Erythroblast (primary cell): ENCODE measurements at regions not wholly inside any gene's neighbourhood (a gene's known extent, or its start where the extent isn't known, plus 50 kb on each side); places are given as distances from the start of the nearest gene placed in this dataset.

Experiments used
- DNase-seq, 2 experiments: peaks; one replicate each; lab custom pipeline; 2025; lab: John Stamatoyannopoulos, UW
- GATA1 ChIP-seq: IDR thresholded peaks from 2 replicates; pipeline ENCODE4 v1.6.1; 2011; ENCODE audit warnings: low read depth, mild to moderate bottlenecking, control low read depth, low read length, moderate library complexity
- POLR2A ChIP-seq: IDR thresholded peaks from 2 replicates; pipeline ENCODE4 v1.6.1; 2011; ENCODE audit warnings: mild to moderate bottlenecking, low read length

DNA sequence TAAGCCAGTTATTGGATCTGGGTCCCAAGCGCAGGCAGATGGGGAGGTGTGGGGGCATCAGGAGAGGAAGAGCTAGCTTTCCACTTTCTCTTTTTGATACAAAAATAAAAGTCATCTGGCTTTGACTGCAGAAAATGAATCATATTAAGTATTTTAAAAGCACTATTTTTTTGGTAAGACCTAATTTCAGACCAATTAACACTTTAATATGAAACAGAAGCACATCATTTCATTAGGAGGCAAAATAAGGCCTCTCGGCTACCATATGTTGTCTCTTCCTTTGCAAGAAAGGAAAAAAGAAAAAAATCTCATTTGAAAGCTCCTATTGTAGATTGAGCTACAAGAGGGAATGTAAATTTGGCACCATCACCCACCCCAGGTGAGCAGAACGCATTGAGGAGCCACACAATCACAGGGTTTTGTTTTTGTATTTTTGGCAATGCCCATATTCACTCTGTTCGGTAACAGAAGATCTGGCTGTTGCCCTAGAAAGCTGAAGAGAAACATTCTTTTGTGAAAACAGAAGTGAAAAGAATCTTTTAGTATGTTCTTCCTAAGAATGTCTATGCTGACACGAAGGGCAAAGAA lies 390.7 kb upstream of the ETAA1 start:
- DNase-seq, result no peak
- TF ChIP-seq POLR2A (no peak), GATA1 (no peak)

DNA sequence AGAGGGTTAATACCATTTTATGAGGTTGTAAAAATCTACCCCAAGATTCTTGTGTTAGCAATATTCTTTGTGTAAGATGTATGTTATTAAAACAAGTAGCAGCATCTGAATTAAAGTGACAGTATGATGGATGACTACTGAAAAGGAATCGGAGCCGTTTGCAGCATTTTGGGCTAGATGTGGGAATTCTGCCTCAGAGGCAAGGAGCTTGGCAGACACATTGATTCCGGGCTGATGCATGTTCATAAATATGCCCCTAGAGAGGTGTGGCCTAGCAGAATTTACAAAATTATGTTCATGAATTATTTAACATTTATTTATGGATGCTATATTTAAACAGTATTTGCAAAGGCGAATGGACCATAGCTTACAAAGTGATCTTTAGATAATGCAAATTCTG lies 389.0 kb upstream of the ETAA1 start:
- TF ChIP-seq GATA1 (no peak), POLR2A (no peak)
- no peak for DNase-seq

DNA sequence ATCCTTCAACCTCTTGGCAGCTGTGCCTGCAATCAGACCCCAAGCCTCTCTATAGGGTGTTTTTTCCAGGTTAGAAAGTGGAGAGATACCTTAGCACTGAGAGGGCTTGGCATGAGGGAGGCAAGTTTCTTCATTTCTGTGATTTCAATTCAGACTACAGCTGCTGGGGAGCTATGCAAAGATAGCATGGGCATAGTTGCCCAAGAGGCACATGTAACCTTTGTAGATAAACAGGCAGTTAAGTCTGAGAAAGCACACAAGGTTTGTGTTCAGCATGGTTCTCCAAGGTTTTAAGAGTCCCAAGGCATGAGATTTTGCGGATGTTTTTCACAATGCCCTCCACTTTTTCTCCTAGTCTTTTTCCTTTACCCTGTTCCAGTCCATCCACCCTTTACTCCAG lies 385.0 kb upstream of the ETAA1 start:
- no peak for TF ChIP-seq GATA1
- TF ChIP-seq POLR2A, result no peak
- DNase-seq, result no peak

DNA sequence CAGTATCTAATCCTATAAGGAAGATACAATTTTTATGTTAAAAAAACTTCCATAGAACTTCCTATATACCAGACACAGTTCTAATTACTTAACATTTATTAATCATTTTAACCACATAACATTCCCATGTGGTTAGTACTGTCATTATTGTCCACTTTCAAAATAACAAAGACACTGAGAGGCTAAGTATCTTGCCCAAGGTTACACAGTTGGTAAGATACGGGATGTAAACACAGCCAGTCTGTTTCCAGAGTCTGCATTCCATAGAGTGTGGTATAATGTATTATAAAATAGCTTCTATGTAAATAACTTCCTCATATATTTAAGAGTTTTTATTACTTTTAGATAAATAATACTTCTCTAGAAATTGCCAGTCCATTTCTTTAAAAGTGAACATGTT lies 383.3 kb upstream of the ETAA1 start:
- no peak for DNase-seq
- TF ChIP-seq GATA1, result no peak
- no peak for TF ChIP-seq POLR2A

DNA sequence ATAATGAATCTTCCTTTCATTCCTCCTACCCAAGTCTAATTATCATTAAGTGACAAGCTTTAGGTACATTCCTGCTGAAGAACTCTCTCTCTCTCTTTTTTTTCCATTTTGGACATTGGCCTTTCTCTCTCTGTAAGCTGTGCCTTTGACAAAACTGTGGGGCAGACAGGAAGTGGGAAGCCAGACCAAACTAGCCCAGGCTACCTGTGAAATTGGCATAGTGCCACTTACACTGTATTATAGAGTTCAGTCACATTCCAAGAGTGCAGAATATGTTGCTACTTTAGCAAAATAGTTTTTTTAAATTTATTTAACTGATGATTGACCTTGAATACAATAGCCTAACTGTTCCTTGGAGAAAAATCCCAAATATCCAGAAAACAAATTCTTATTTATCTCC lies 381.5 kb upstream of the ETAA1 start:
- TF ChIP-seq GATA1 (no peak), POLR2A (no peak)
- DNase-seq, result no peak

DNA sequence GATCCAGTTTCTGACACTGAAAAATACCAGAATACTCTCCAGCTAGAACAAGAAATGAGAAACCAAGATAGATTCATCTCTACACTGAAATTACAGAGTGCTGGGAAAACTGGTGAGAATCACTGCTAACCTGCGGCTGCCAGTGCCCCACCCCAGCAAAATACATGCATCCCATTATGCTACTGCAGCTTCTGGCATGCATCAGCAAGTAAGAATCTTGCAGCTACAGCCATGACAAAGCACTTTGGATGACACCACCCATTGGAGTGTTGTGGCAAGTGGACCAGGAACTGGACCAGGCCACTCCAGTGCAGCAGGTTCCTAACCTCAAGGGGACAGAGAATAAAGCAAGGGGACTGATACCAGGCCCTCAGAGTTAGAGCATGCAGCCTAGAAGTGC lies 378.8 kb upstream of the ETAA1 start:
- TF ChIP-seq POLR2A (no peak), GATA1 (no peak)
- DNase-seq, result no peak

DNA sequence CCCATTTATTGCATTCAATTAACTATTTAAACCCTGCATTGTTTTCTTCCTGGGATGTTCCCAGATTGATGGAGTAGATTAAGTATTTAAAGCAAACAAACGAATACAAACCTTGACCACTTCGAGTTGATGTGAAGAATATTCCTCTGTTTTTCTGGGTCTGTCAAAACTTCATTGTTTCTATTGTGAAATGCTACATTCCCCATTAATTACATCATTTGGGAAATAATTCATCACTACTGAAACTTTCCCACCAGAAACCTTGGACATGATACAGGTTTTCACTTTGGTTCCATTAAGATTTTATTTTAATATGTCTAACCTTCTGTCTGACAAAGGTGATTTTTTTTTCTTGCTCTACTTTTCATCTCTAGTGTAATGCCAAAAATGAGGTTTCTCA lies 365.1 kb upstream of the ETAA1 start:
- DNase-seq, result no peak
- TF ChIP-seq GATA1 (no peak), POLR2A (no peak)

DNA sequence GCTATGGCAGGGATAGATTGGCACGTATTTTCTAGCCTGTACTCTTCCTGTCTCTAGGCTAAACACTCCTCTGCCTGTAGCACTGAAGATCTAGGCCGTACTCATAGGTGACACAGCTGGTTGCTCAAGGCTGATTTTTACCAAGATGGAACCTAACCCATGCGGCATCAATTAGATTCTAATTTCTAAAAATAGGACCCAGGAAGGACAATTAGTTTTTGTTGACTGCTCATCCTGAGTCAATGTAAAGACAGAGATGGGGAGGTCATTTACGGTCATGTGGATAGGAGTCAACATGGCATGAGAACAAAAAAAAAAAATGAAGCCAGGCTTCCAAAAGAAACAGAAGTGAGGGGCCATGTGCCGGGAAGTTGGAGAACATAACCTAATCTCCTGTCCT lies 360.7 kb upstream of the ETAA1 start:
- DNase-seq, result no peak
- TF ChIP-seq POLR2A (no peak), GATA1 (no peak)

DNA sequence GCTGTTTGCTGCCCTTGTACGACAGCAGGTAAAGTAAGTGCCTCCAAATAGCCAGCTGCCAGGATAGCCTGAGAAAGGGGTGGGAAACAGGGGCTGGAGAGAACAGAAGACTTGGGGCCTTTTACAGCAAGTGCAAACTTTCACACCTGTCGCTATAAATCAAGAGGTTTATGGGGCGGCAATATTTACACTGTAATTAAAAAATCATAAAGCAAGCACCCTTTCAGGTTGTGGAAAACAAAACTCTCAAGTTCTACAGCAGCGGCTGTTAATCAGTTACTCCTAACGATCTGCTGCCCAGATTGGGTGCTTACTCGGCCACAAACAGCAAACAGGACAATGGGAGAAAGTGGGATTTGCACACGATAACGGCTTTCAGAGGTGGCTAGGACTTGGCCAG lies 359.5 kb upstream of the ETAA1 start:
- TF ChIP-seq GATA1 (no peak), POLR2A (no peak)
- DNase-seq, result no peak

DNA sequence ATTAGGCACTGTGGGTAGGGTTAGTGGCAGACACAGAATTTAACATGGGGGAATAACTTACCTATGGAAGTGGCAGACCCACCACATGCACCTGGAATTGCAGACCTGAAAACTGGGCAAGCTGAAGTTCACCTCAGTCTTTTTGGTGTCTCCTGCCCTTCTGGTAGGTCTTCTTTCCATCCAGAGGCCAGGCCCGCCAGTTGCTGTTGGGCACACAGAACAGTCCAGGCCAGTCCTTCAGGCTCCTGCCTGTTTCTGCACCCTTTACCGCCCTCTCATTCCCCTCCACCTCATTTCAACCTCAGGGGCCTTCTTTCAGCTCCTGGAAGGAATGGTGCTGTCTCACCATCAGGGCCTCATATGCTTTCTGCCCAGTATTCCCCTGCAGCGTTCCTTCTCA lies 358.9 kb upstream of the ETAA1 start:
- no peak for TF ChIP-seq POLR2A
- TF ChIP-seq GATA1, result no peak
- DNase-seq, result no peak

DNA sequence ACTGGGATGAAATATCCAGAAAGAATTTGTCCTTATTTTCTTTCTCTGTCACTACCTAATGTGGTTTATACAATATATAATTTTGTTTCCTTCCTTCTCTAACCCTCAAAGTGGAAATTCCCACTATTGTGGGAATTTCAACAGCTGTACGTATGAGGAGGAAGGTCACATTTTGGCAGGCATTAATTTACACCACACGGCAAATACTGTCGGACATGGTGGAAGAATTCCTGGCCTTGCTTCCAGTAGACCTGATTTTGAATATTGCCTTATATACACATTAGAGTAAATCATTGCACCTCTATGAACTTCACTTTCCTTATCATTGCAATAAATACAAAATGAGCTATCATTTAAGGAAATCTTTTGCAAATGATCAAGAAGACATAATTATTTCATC lies 358.1 kb upstream of the ETAA1 start:
- no peak for TF ChIP-seq POLR2A
- TF ChIP-seq GATA1, result no peak

DNA sequence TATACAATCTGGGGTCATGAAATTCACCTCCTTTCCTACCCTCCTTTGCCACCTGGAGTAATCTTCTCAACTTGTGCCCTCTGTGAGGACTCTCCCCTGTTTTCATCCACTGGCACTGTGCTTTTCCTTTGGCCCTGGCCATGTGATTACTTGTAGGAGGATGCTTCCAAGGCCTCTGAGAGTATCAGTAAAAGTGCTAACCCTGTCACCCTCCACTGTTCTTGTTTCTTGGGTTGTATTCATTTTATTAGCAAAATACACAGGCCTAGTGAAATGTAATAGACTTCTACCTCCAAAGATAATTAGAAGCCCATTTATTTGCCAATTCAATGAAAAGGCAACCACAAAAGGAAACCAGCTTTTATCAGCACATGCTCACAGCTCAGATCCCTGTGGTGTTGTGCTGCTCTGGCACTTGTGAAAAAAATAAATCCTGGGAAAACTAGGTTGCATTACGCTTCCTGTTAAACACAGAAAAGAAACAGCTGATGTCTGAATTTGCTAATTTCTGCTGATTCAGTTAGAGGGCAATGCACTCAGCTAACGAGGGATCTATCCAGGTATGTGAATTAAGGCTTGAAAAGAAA lies 357.5 kb upstream of the ETAA1 start:
- no peak for TF ChIP-seq POLR2A
- TF ChIP-seq GATA1, result no peak
- no peak for DNase-seq

More for the DNA sequence above, 358.1 kb upstream of the ETAA1 start:
- DNase-seq, result no peak

DNA sequence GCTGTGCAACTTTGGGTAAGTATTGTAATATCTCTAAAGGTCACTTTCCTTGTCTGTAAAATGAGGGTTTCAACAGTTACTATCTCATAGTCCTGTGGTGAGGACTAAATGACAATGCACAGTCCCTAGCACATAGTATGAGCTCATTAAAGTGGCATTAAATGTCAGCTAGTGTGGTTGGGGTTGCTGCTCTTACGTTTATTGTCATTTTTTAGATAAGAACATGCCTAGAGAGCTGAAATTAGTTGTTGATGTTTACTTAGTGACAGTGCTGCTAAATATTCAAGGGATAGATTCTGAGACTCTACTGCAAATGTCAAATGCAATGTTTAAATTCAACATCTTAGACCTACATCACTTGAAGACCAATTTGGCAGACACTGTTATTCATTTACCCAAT lies 356.1 kb upstream of the ETAA1 start:
- no peak for DNase-seq
- TF ChIP-seq GATA1, result no peak
- no peak for TF ChIP-seq POLR2A

DNA sequence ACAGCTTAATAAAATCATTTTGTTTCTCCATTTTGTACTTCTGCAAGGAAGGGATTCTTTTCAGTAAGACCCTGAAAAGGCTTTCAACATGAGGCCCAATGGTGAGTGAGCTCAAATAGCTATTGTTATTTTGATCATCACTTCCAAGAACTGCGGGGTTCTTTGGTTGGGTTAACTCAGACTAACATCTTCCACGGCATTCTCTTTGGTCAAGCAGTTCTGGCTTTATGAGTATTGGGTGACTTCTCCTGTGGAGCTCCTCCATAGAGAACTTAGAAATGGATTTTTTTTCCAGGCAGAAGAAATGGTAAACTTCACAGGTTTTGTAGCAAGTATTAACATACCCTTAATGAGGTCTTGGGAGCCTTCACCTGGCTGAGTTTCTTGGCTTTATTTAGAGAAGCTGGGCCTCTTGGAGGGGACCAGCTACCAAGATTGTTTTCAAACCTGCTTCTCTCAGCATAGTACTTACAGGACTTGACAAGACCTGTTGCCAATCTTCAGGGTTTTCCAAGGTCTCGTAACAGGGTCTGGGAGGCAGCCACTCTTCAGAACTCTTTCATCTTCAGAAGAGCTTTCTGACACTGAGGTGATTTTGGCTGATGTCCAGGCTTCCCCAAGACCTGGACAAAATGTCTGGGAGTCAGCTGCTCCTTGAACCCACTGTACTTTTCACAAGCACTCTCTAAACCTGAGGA lies 353.2 kb upstream of the ETAA1 start:
- no peak for DNase-seq
- TF ChIP-seq POLR2A (no peak), GATA1 (no peak)
